ENCODE measurements at regions not wholly inside any gene's neighbourhood (a gene's known extent, or its start where the extent isn't known, plus 50 kb on each side); places are given as distances from the start of the nearest gene placed in this dataset.

GRCh38 chr11:39036021-39036420 lies 2423.4 kb downstream of the LRRC4C start:
- TF ChIP-seq ELF4 (IDR thresholded peaks at IDR 0.05) (no peak), FOXA1 (IDR thresholded peaks at IDR 0.05) (no peak), SP1 (IDR thresholded peaks at IDR 0.05) (no peak), HDGF (IDR thresholded peaks at IDR 0.05; ENCODE audit: borderline replicate concordance) (no peak), ARNT (IDR thresholded peaks at IDR 0.05) (no peak), FOXK2 (IDR thresholded peaks at IDR 0.05) (no peak), PKNOX1 (IDR thresholded peaks at IDR 0.05) (no peak), SUZ12 (IDR thresholded peaks at IDR 0.05) (no peak), NFRKB (IDR thresholded peaks at IDR 0.05) (no peak), CTBP1 (IDR thresholded peaks at IDR 0.05; ENCODE audit: borderline replicate concordance) (no peak), FOXM1 (IDR thresholded peaks at IDR 0.05; ENCODE audit: borderline replicate concordance) (no peak), BHLHE40 (IDR thresholded peaks at IDR 0.05; ENCODE audit: borderline replicate concordance) (no peak)
